ENCODE measurements at regions not wholly inside any gene's neighbourhood (a gene's known extent, or its start where the extent isn't known, plus 50 kb on each side); places are given as distances from the start of the nearest gene placed in this dataset.

- no peaks in the 10 kb centered on the region for H3K27me3 Mint-ChIP-seq (ENCODE audit: low read depth)
- no peaks in the 10 kb centered on the region for H3K4me1 Mint-ChIP-seq
- H3K4me3 Mint-ChIP-seq: no peak overlapping the region
- H3K9me3 Mint-ChIP-seq: no peaks in the 10 kb centered on the region
- TF ChIP-seq CTCF (conservative IDR thresholded peaks at IDR 0.05): no peak
- no peak for DNase-seq (ENCODE audit: low read depth, low spot score)
- no peaks in the 10 kb centered on the region for H3K36me3 Mint-ChIP-seq (ENCODE audit: low read depth)
- H3K27ac Mint-ChIP-seq (ENCODE audit: unreplicated experiment): no peak overlapping the region
Observed at GRCh38 chr3:21163956-21164355, 587.1 kb downstream of the ZNF385D start.

- no peaks in the 10 kb centered on the region for H3K27me3 Mint-ChIP-seq (ENCODE audit: low read depth)
- H3K4me3 Mint-ChIP-seq: no peak overlapping the region
- DNase-seq (ENCODE audit: low read depth, low spot score): no peak
- no peak for TF ChIP-seq CTCF (conservative IDR thresholded peaks at IDR 0.05)
- peaks cover 3% of the 10 kb centered on the region for H3K9me3 Mint-ChIP-seq
- H3K36me3 Mint-ChIP-seq (ENCODE audit: low read depth): no peaks in the 10 kb centered on the region
- no peak overlapping the region for H3K27ac Mint-ChIP-seq (ENCODE audit: unreplicated experiment)
- no peaks in the 10 kb centered on the region for H3K4me1 Mint-ChIP-seq
Observed at GRCh38 chr3:21159543-21159906, 591.5 kb downstream of the ZNF385D start.

GRCh38 chr3:21158861-21159542, 592.0 kb downstream of the ZNF385D start:
- peaks cover 3% of the 10 kb centered on the region for H3K9me3 Mint-ChIP-seq

GRCh38 chr3:21154911-21155310, 596.1 kb downstream of the ZNF385D start:
- Mint-ChIP-seq H3K9me3 (peaks cover 3% of the 10 kb centered on the region), H3K4me3 (no peak overlapping the region), H3K27me3 (ENCODE audit: low read depth) (no peaks in the 10 kb centered on the region), H3K36me3 (ENCODE audit: low read depth) (no peaks in the 10 kb centered on the region), H3K27ac (ENCODE audit: unreplicated experiment) (no peak overlapping the region), H3K4me1 (no peaks in the 10 kb centered on the region)
- TF ChIP-seq CTCF (conservative IDR thresholded peaks at IDR 0.05): no peak
- no peak for DNase-seq (ENCODE audit: low read depth, low spot score)

More at GRCh38 chr3:21158861-21159542, 592.0 kb downstream of the ZNF385D start:
- H3K27me3 Mint-ChIP-seq (ENCODE audit: low read depth): no peaks in the 10 kb centered on the region
- H3K4me1 Mint-ChIP-seq: no peaks in the 10 kb centered on the region
- no peak overlapping the region for H3K27ac Mint-ChIP-seq (ENCODE audit: unreplicated experiment)
- DNase-seq (ENCODE audit: low read depth, low spot score): no peak
- no peak overlapping the region for H3K4me3 Mint-ChIP-seq
- TF ChIP-seq CTCF (conservative IDR thresholded peaks at IDR 0.05): no peak
- H3K36me3 Mint-ChIP-seq (ENCODE audit: low read depth): no peaks in the 10 kb centered on the region

GRCh38 chr3:21152555-21152954, 598.5 kb downstream of the ZNF385D start:
- DNase-seq (ENCODE audit: low read depth, low spot score): no peak
- no peak for TF ChIP-seq CTCF (conservative IDR thresholded peaks at IDR 0.05)
- peaks cover 3% of the 10 kb centered on the region for H3K9me3 Mint-ChIP-seq
- H3K27ac Mint-ChIP-seq (ENCODE audit: unreplicated experiment): no peak overlapping the region
- H3K36me3 Mint-ChIP-seq (ENCODE audit: low read depth): no peaks in the 10 kb centered on the region
- no peak overlapping the region for H3K4me3 Mint-ChIP-seq
- no peaks in the 10 kb centered on the region for H3K27me3 Mint-ChIP-seq (ENCODE audit: low read depth)
- H3K4me1 Mint-ChIP-seq: no peaks in the 10 kb centered on the region

Measured in neural crest cell (in vitro differentiated cells).